ENCODE measurements at regions not wholly inside any gene's neighbourhood (a gene's known extent, or its start where the extent isn't known, plus 50 kb on each side); places are given as distances from the start of the nearest gene placed in this dataset.

GRCh38 chr1:112177314-112177713 is 187.8 kb upstream of the KCND3 start:
- H3K27me3 Mint-ChIP-seq: no peaks in the 10 kb centered on the region
- no peak for DNase-seq
- no peak overlapping the region for H3K27ac Mint-ChIP-seq
- ChIA-PET POLR2A (no interaction called here), CTCF (no interaction called here)
- no peaks in the 10 kb centered on the region for H3K4me1 Mint-ChIP-seq
- no peaks in the 10 kb centered on the region for H3K9me3 Mint-ChIP-seq
- H3K4me3 Mint-ChIP-seq: no peak overlapping the region
- no peaks in the 10 kb centered on the region for H3K36me3 Mint-ChIP-seq (ENCODE audit: low read depth)

- Mint-ChIP-seq H3K4me1 (no peaks in the 10 kb centered on the region), H3K27me3 (peaks cover 2% of the 10 kb centered on the region), H3K27ac (no peak overlapping the region), H3K9me3 (no peaks in the 10 kb centered on the region), H3K36me3 (ENCODE audit: low read depth) (no peaks in the 10 kb centered on the region), H3K4me3 (no peak overlapping the region)
- POLR2A ChIA-PET: no interaction called here
- no peak for DNase-seq
- CTCF ChIA-PET: no interaction called here
These were observed 199.1 kb upstream of the KCND3 start for GRCh38 chr1:112188611-112189010.

- DNase-seq: no peak
- Mint-ChIP-seq H3K36me3 (ENCODE audit: low read depth) (no peaks in the 10 kb centered on the region), H3K4me3 (no peak overlapping the region), H3K4me1 (no peaks in the 10 kb centered on the region), H3K27me3 (peaks cover 6% of the 10 kb centered on the region), H3K27ac (no peak overlapping the region), H3K9me3 (no peaks in the 10 kb centered on the region)
- CTCF ChIA-PET: no interaction called here
- POLR2A ChIA-PET: no interaction called here
These were observed 199.9 kb upstream of the CTTNBP2NL start for GRCh38 chr1:112196008-112196588.

- Mint-ChIP-seq H3K4me1 (no peaks in the 10 kb centered on the region), H3K4me3 (no peak overlapping the region), H3K27me3 (peaks cover 6% of the 10 kb centered on the region), H3K27ac (no peak overlapping the region), H3K9me3 (no peaks in the 10 kb centered on the region), H3K36me3 (ENCODE audit: low read depth) (no peaks in the 10 kb centered on the region)
- POLR2A ChIA-PET: no interaction called here
- no peak for DNase-seq
- CTCF ChIA-PET: interaction anchor here (1.1 kb wide), 1 partner anchor 11 kb away, joined by 3 read pairs; no protein-coding TSS in a partner anchor
These were observed 199.3 kb upstream of the CTTNBP2NL start for GRCh38 chr1:112196731-112197130.

GRCh38 chr1:112209493-112209892 is 186.5 kb upstream of the CTTNBP2NL start:
- Mint-ChIP-seq H3K27me3 (peaks cover 5% of the 10 kb centered on the region), H3K27ac (no peak overlapping the region), H3K9me3 (no peaks in the 10 kb centered on the region), H3K4me1 (no peaks in the 10 kb centered on the region), H3K36me3 (ENCODE audit: low read depth) (no peaks in the 10 kb centered on the region), H3K4me3 (no peak overlapping the region)
- POLR2A ChIA-PET: no interaction called here
- CTCF ChIA-PET: no interaction called here
- DNase-seq: no peak

GRCh38 chr1:112219267-112219666 is 176.7 kb upstream of the CTTNBP2NL start:
- no peaks in the 10 kb centered on the region for H3K36me3 Mint-ChIP-seq (ENCODE audit: low read depth)
- no peak overlapping the region for H3K27ac Mint-ChIP-seq
- DNase-seq: no peak
- H3K4me1 Mint-ChIP-seq: no peaks in the 10 kb centered on the region
- POLR2A ChIA-PET: no interaction called here
- H3K27me3 Mint-ChIP-seq: no peaks in the 10 kb centered on the region
- H3K9me3 Mint-ChIP-seq: peaks cover 4% of the 10 kb centered on the region
- no peak overlapping the region for H3K4me3 Mint-ChIP-seq
- CTCF ChIA-PET: interaction anchor here (0.7 kb wide), 1 partner anchor 110 kb away, joined by 3 read pairs; no protein-coding TSS in a partner anchor

- Mint-ChIP-seq H3K27me3 (no peaks in the 10 kb centered on the region), H3K36me3 (ENCODE audit: low read depth) (no peaks in the 10 kb centered on the region), H3K4me3 (no peak overlapping the region), H3K9me3 (peaks cover 2% of the 10 kb centered on the region), H3K27ac (no peak overlapping the region), H3K4me1 (no peaks in the 10 kb centered on the region)
- no peak for DNase-seq
- ChIA-PET CTCF (no interaction called here), POLR2A (no interaction called here)
These were observed 165.8 kb upstream of the CTTNBP2NL start for GRCh38 chr1:112230232-112230631.

GRCh38 chr1:112231331-112231730 is 164.7 kb upstream of the CTTNBP2NL start:
- no peaks in the 10 kb centered on the region for H3K36me3 Mint-ChIP-seq (ENCODE audit: low read depth)
- no peak overlapping the region for H3K27ac Mint-ChIP-seq
- H3K4me3 Mint-ChIP-seq: no peak overlapping the region
- ChIA-PET CTCF (no interaction called here), POLR2A (no interaction called here)
- H3K27me3 Mint-ChIP-seq: no peaks in the 10 kb centered on the region
- no peaks in the 10 kb centered on the region for H3K4me1 Mint-ChIP-seq
- peaks cover 2% of the 10 kb centered on the region for H3K9me3 Mint-ChIP-seq
- no peak for DNase-seq

GRCh38 chr1:112232848-112233247 is 163.2 kb upstream of the CTTNBP2NL start:
- Mint-ChIP-seq H3K4me3 (no peak overlapping the region), H3K4me1 (no peaks in the 10 kb centered on the region), H3K36me3 (ENCODE audit: low read depth) (no peaks in the 10 kb centered on the region), H3K27ac (no peak overlapping the region), H3K27me3 (no peaks in the 10 kb centered on the region), H3K9me3 (no peaks in the 10 kb centered on the region)
- ChIA-PET CTCF (no interaction called here), POLR2A (no interaction called here)
- no peak for DNase-seq

- Mint-ChIP-seq H3K4me1 (no peaks in the 10 kb centered on the region), H3K36me3 (ENCODE audit: low read depth) (no peaks in the 10 kb centered on the region), H3K27ac (no peak overlapping the region), H3K4me3 (no peak overlapping the region), H3K27me3 (peaks cover 2% of the 10 kb centered on the region), H3K9me3 (no peaks in the 10 kb centered on the region)
- CTCF ChIA-PET: no interaction called here
- POLR2A ChIA-PET: no interaction called here
- DNase-seq: no peak
These were observed 161.3 kb upstream of the CTTNBP2NL start for GRCh38 chr1:112234710-112235109.

- CTCF ChIA-PET: interaction anchor here (1.1 kb wide), 1 partner anchor 8 kb away, joined by 3 read pairs; no protein-coding TSS in a partner anchor
- POLR2A ChIA-PET: interaction anchor here (0.6 kb wide), 1 partner anchor 8 kb away, joined by 3 read pairs; no protein-coding TSS in a partner anchor
- H3K4me1 Mint-ChIP-seq: no peaks in the 10 kb centered on the region
- H3K36me3 Mint-ChIP-seq (ENCODE audit: low read depth): no peaks in the 10 kb centered on the region
- H3K4me3 Mint-ChIP-seq: no peak overlapping the region
- H3K9me3 Mint-ChIP-seq: no peaks in the 10 kb centered on the region
- DNase-seq: no peak
- peaks cover 2% of the 10 kb centered on the region for H3K27me3 Mint-ChIP-seq
- H3K27ac Mint-ChIP-seq: no peak overlapping the region
These were observed 157.9 kb upstream of the CTTNBP2NL start for GRCh38 chr1:112237983-112238545.

GRCh38 chr1:112239683-112240330 is 156.2 kb upstream of the CTTNBP2NL start:
- DNase-seq: no peak
- H3K9me3 Mint-ChIP-seq: no peaks in the 10 kb centered on the region
- ChIA-PET CTCF (no interaction called here), POLR2A (no interaction called here)
- H3K27ac Mint-ChIP-seq: no peak overlapping the region
- H3K4me1 Mint-ChIP-seq: no peaks in the 10 kb centered on the region
- H3K27me3 Mint-ChIP-seq: peaks cover 2% of the 10 kb centered on the region
- no peak overlapping the region for H3K4me3 Mint-ChIP-seq
- no peaks in the 10 kb centered on the region for H3K36me3 Mint-ChIP-seq (ENCODE audit: low read depth)

GRCh38 chr1:112242470-112242869 is 153.5 kb upstream of the CTTNBP2NL start:
- CTCF ChIA-PET: no interaction called here
- no peak overlapping the region for H3K4me3 Mint-ChIP-seq
- no peak overlapping the region for H3K27ac Mint-ChIP-seq
- peaks cover 2% of the 10 kb centered on the region for H3K27me3 Mint-ChIP-seq
- DNase-seq: no peak
- no peaks in the 10 kb centered on the region for H3K36me3 Mint-ChIP-seq (ENCODE audit: low read depth)
- POLR2A ChIA-PET: no interaction called here
- H3K4me1 Mint-ChIP-seq: no peaks in the 10 kb centered on the region
- H3K9me3 Mint-ChIP-seq: no peaks in the 10 kb centered on the region

- peaks cover 3% of the 10 kb centered on the region for H3K27me3 Mint-ChIP-seq
- H3K9me3 Mint-ChIP-seq: no peaks in the 10 kb centered on the region
- no peaks in the 10 kb centered on the region for H3K4me1 Mint-ChIP-seq
- H3K4me3 Mint-ChIP-seq: no peak overlapping the region
- POLR2A ChIA-PET: no interaction called here
- H3K27ac Mint-ChIP-seq: no peak overlapping the region
- CTCF ChIA-PET: no interaction called here
- no peaks in the 10 kb centered on the region for H3K36me3 Mint-ChIP-seq (ENCODE audit: low read depth)
- no peak for DNase-seq
These were observed 151.9 kb upstream of the CTTNBP2NL start for GRCh38 chr1:112244131-112244530.
